ENCODE measurements at regions not wholly inside any gene's neighbourhood (a gene's known extent, or its start where the extent isn't known, plus 50 kb on each side); places are given as distances from the start of the nearest gene placed in this dataset.

- TF ChIP-seq POLR2A (IDR thresholded peaks at IDR 0.05; ENCODE audit: low read length) (no peak), GATA1 (IDR thresholded peaks at IDR 0.05; ENCODE audit: low read depth, low read length) (no peak)
- DNase-seq = no peak
Observed at GRCh38 chr6:56756219-56756789, 113.6 kb upstream of the DST start.

GRCh38 chr6:56755040-56755439 is 112.4 kb upstream of the DST start:
- no peak for DNase-seq
- no peak for TF ChIP-seq GATA1 (IDR thresholded peaks at IDR 0.05; ENCODE audit: low read depth, low read length)
- no peak for TF ChIP-seq POLR2A (IDR thresholded peaks at IDR 0.05; ENCODE audit: low read length)

GRCh38 chr6:56753811-56754210 is 111.1 kb upstream of the DST start:
- TF ChIP-seq GATA1 (IDR thresholded peaks at IDR 0.05; ENCODE audit: low read depth, low read length) (no peak), POLR2A (IDR thresholded peaks at IDR 0.05; ENCODE audit: low read length) (no peak)
- no peak for DNase-seq

- no peak for TF ChIP-seq GATA1 (IDR thresholded peaks at IDR 0.05; ENCODE audit: low read depth, low read length)
- TF ChIP-seq POLR2A (IDR thresholded peaks at IDR 0.05; ENCODE audit: low read length) = no peak
- DNase-seq = no peak
Observed at GRCh38 chr6:56752534-56752933, 109.8 kb upstream of the DST start.

- no peak for TF ChIP-seq GATA1 (IDR thresholded peaks at IDR 0.05; ENCODE audit: low read depth, low read length)
- TF ChIP-seq POLR2A (IDR thresholded peaks at IDR 0.05; ENCODE audit: low read length) = no peak
- DNase-seq = no peak
Observed at GRCh38 chr6:56752009-56752408, 109.3 kb upstream of the DST start.

GRCh38 chr6:56751604-56752003 is 108.9 kb upstream of the DST start:
- no peak for DNase-seq
- TF ChIP-seq GATA1 (IDR thresholded peaks at IDR 0.05; ENCODE audit: low read depth, low read length) (no peak), POLR2A (IDR thresholded peaks at IDR 0.05; ENCODE audit: low read length) (no peak)

- TF ChIP-seq GATA1 (IDR thresholded peaks at IDR 0.05; ENCODE audit: low read depth, low read length) = no peak
- no peak for TF ChIP-seq POLR2A (IDR thresholded peaks at IDR 0.05; ENCODE audit: low read length)
- DNase-seq = no peak
Observed at GRCh38 chr6:56750686-56751085, 108.0 kb upstream of the DST start.

GRCh38 chr6:56749632-56750151 is 107.0 kb upstream of the DST start:
- no peak for DNase-seq
- TF ChIP-seq POLR2A (IDR thresholded peaks at IDR 0.05; ENCODE audit: low read length) (no peak), GATA1 (IDR thresholded peaks at IDR 0.05; ENCODE audit: low read depth, low read length) (no peak)

- DNase-seq = no peak
- TF ChIP-seq GATA1 (IDR thresholded peaks at IDR 0.05; ENCODE audit: low read depth, low read length) (no peak), POLR2A (IDR thresholded peaks at IDR 0.05; ENCODE audit: low read length) (no peak)
Observed at GRCh38 chr6:56746767-56747504, 104.2 kb upstream of the DST start.

GRCh38 chr6:56745971-56746370 is 103.3 kb upstream of the DST start:
- TF ChIP-seq GATA1 (IDR thresholded peaks at IDR 0.05; ENCODE audit: low read depth, low read length) (no peak), POLR2A (IDR thresholded peaks at IDR 0.05; ENCODE audit: low read length) (no peak)
- DNase-seq = no peak

- DNase-seq = no peak
- no peak for TF ChIP-seq POLR2A (IDR thresholded peaks at IDR 0.05; ENCODE audit: low read length)
- no peak for TF ChIP-seq GATA1 (IDR thresholded peaks at IDR 0.05; ENCODE audit: low read depth, low read length)
Observed at GRCh38 chr6:56745081-56745480, 102.4 kb upstream of the DST start.

GRCh38 chr6:56744528-56744927 is 101.8 kb upstream of the DST start:
- TF ChIP-seq POLR2A (IDR thresholded peaks at IDR 0.05; ENCODE audit: low read length) = no peak
- TF ChIP-seq GATA1 (IDR thresholded peaks at IDR 0.05; ENCODE audit: low read depth, low read length) = no peak

GRCh38 chr6:56742122-56742791 is 99.6 kb upstream of the DST start:
- no peak for TF ChIP-seq GATA1 (IDR thresholded peaks at IDR 0.05; ENCODE audit: low read depth, low read length)
- no peak for TF ChIP-seq POLR2A (IDR thresholded peaks at IDR 0.05; ENCODE audit: low read length)
- DNase-seq = no peak

More at GRCh38 chr6:56744528-56744927, 101.8 kb upstream of the DST start:
- DNase-seq = no peak

GRCh38 chr6:56741472-56741871 is 98.8 kb upstream of the DST start:
- no peak for DNase-seq
- TF ChIP-seq GATA1 (IDR thresholded peaks at IDR 0.05; ENCODE audit: low read depth, low read length) (no peak), POLR2A (IDR thresholded peaks at IDR 0.05; ENCODE audit: low read length) (no peak)

All from erythroblast (primary cell).